NCI-H446 (cell line): ENCODE measurements at regions not wholly inside any gene's neighbourhood (a gene's known extent, or its start where the extent isn't known, plus 50 kb on each side); places are given as distances from the start of the nearest gene placed in this dataset.

ENCODE experiments used
- DNase-seq, 2 experiments: peaks; one replicate each; lab custom pipeline; 2025; lab: John Stamatoyannopoulos, UW

GRCh38 chr18:55120896-55121295 lies 161.6 kb upstream of the CCDC68 start:
- no peak for DNase-seq

- no peak for DNase-seq
Measured at GRCh38 chr18:55119434-55119833, 160.2 kb upstream of the CCDC68 start.

GRCh38 chr18:55119016-55119415 lies 159.8 kb upstream of the CCDC68 start:
- no peak for DNase-seq

GRCh38 chr18:55116863-55117262 lies 157.6 kb upstream of the CCDC68 start:
- no peak for DNase-seq

GRCh38 chr18:55115606-55116005 lies 156.3 kb upstream of the CCDC68 start:
- DNase-seq: no peak

- no peak for DNase-seq
Measured at GRCh38 chr18:55114876-55115275, 155.6 kb upstream of the CCDC68 start.

- DNase-seq: no peak
Measured at GRCh38 chr18:55113800-55114199, 154.5 kb upstream of the CCDC68 start.

GRCh38 chr18:55111271-55111670 lies 152.0 kb upstream of the CCDC68 start:
- DNase-seq: no peak

- no peak for DNase-seq
Measured at GRCh38 chr18:55110436-55110835, 151.2 kb upstream of the CCDC68 start.

GRCh38 chr18:55109818-55110414 lies 150.7 kb upstream of the CCDC68 start:
- no peak for DNase-seq

- DNase-seq: no peak
Measured at GRCh38 chr18:55106906-55107305, 147.6 kb upstream of the CCDC68 start.

- DNase-seq: no peak
Measured at GRCh38 chr18:55106466-55106865, 147.2 kb upstream of the CCDC68 start.

GRCh38 chr18:55105873-55106272 lies 146.6 kb upstream of the CCDC68 start:
- no peak for DNase-seq

GRCh38 chr18:55102958-55103456 lies 143.7 kb upstream of the CCDC68 start:
- DNase-seq: no peak

GRCh38 chr18:55102501-55102900 lies 143.2 kb upstream of the CCDC68 start:
- DNase-seq: no peak

- no peak for DNase-seq
Measured at GRCh38 chr18:55101458-55101824, 142.2 kb upstream of the CCDC68 start.

- DNase-seq: no peak
Measured at GRCh38 chr18:55100817-55101457, 141.7 kb upstream of the CCDC68 start.

- DNase-seq: no peak
Measured at GRCh38 chr18:55097456-55098170, 138.4 kb upstream of the CCDC68 start.

GRCh38 chr18:55096263-55096951 lies 137.1 kb upstream of the CCDC68 start:
- DNase-seq: peak; percentile 15 to 70

- no peak for DNase-seq
Measured at GRCh38 chr18:55095584-55095983, 136.3 kb upstream of the CCDC68 start.

GRCh38 chr18:55093808-55094207 lies 134.5 kb upstream of the CCDC68 start:
- DNase-seq: no peak

- DNase-seq: no peak
Measured at GRCh38 chr18:55093295-55093694, 134.0 kb upstream of the CCDC68 start.

GRCh38 chr18:55092166-55092565 lies 132.9 kb upstream of the CCDC68 start:
- no peak for DNase-seq
